ENCODE measurements at regions not wholly inside any gene's neighbourhood (a gene's known extent, or its start where the extent isn't known, plus 50 kb on each side); places are given as distances from the start of the nearest gene placed in this dataset.

- 0 out of 6 replicates have a peak, but pooled peaks of 1 of the 3 experiments have one; percentile 1 for TF ChIP-seq CTCF (IDR thresholded peaks at IDR 0.05 in 2 of 3, conservative IDR thresholded peaks at IDR 0.05 in 1 of 3; ENCODE audit: borderline replicate concordance in 1 of 3, insufficient read depth in 1 of 3, low read depth in 2 of 3, low read length in 2 of 3)
- no peak for TF ChIP-seq REST (IDR thresholded peaks at IDR 0.05; ENCODE audit: low read depth)
- TF ChIP-seq YY1 (IDR thresholded peaks at IDR 0.05; ENCODE audit: extremely low read depth, insufficient replicate concordance, low read depth, low read length): no peak
- no peak for TF ChIP-seq CEBPB (IDR thresholded peaks at IDR 0.05; ENCODE audit: low read depth)
- no peak for TF ChIP-seq POLR2A (IDR thresholded peaks at IDR 0.05; ENCODE audit: borderline replicate concordance, extremely low read depth, insufficient read depth, insufficient read length)
- TF ChIP-seq POLR2AphosphoS5 (IDR thresholded peaks at IDR 0.05; ENCODE audit: low read depth, low read length): no peak
- TF ChIP-seq ZFX (IDR thresholded peaks at IDR 0.05): no peak
- TF ChIP-seq RAD21 (IDR thresholded peaks at IDR 0.05; ENCODE audit: low read depth): no peak
- TF ChIP-seq SP1 (IDR thresholded peaks at IDR 0.05; ENCODE audit: low read depth): no peak
- TF ChIP-seq ZBTB33 (IDR thresholded peaks at IDR 0.05; ENCODE audit: extremely low read depth, insufficient replicate concordance, low read length): no peak
- no peak for TF ChIP-seq MAX (IDR thresholded peaks at IDR 0.05)
- no peak for TF ChIP-seq EZH2phosphoT487 (IDR thresholded peaks at IDR 0.05; ENCODE audit: borderline replicate concordance)
Measured at GRCh38 chr21:36260802-36261201, 59.2 kb upstream of the MORC3 start.
